ENCODE measurements at regions not wholly inside any gene's neighbourhood (a gene's known extent, or its start where the extent isn't known, plus 50 kb on each side); places are given as distances from the start of the nearest gene placed in this dataset.

- FAIRE-seq, result no peak
Measured at GRCh38 chr6:53744321-53744720, 50.5 kb upstream of the LRRC1 start.

DNA sequence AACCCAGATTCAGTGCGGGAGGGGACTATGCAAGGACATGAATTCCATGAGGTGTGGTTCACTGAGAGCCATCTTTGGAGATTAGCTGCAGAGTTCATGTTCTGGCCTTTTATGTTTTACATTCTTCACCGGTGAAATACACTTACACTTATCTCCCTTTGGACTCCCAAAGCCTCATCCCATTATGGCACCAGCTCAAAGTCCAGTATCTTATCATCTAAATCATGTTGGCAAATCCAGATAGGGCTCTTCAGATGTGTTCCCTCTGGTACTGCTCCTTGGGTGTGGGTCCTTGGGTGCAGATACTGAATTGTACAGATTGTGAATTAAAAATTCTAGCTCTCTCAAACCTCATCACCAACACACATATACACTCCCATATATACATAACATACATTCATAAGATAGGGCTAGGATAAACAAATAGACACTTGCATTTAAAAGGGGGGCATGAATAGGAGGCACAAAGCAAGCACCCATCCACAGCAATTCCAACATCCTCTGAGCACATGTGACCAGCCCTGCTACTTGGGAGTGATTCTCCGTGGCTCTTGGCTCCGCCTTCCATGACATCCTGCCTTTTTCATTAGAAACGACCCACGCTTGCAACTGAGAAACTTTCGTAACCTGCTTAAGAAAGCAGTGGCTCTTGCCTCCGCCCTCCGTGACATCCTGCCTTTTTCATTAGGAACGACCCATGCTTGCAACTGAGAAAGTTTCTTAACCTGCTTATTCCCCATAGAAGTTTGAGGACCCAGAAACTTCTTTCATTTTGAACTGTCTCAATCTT is 53.6 kb upstream of the LRRC1 start:
- no peak for FAIRE-seq

DNA sequence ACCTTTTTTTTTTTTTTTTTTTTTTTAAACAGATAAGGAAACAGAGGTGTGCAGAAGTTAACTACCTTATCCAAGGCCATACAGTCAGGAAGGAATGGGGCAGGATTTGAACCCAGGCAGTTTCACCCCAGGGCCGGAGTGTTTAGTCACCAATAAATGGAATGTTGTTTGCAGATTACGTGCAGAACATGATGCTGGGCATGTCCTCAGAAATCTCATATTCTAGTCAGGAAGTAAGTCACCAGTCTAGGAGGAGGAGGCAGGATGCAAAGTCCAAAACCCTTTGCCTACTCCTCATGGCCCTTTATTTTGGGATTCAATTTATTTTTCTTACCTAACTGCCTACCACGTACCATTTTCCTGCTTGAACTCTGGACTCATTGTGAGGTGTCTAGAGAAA is 57.1 kb upstream of the LRRC1 start:
- FAIRE-seq, result no peak

DNA sequence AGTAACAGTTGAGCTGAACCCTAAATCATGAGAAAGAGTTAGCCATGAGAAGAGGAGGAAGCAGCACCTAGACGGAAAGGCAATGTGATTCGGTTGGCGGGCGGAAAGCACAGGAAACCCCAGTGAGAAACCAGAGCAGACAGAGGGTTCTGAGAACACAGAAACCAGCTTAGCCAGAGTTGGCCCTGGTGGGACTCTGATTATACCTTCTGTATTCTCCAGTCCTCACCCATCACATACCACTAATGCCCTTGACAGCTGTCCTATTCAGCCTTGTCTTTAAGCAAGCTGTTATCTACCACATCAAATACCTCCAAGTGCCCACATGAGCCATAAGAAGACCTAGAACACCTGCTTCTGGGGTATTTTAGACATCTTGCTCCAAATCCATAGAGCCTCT is 58.9 kb upstream of the LRRC1 start:
- FAIRE-seq, result no peak

- no peak for FAIRE-seq
Measured at GRCh38 chr6:53734473-53735299, 60.1 kb upstream of the LRRC1 start.

- FAIRE-seq, result no peak
Measured at GRCh38 chr6:53731866-53732636, 62.8 kb upstream of the LRRC1 start.

DNA sequence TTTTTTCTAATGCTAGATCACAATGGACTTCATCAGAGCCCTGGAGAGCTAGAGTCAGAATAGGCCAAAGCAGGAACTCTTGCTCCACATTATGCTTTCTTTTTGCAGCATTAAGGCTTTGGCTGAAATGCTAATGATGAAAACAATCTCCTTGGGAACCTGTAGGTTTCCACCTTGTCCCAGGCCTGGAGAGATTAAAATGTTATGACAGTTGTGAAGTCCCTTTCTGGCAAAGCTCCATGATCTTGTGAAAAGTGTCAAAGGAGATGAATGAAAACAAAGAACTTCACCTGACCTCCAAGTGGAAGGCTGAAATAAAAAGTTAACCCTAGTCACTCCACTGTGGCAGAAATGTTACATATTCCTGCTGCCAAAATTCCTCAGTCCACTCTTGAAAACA is 64.0 kb upstream of the LRRC1 start:
- no peak for FAIRE-seq

DNA sequence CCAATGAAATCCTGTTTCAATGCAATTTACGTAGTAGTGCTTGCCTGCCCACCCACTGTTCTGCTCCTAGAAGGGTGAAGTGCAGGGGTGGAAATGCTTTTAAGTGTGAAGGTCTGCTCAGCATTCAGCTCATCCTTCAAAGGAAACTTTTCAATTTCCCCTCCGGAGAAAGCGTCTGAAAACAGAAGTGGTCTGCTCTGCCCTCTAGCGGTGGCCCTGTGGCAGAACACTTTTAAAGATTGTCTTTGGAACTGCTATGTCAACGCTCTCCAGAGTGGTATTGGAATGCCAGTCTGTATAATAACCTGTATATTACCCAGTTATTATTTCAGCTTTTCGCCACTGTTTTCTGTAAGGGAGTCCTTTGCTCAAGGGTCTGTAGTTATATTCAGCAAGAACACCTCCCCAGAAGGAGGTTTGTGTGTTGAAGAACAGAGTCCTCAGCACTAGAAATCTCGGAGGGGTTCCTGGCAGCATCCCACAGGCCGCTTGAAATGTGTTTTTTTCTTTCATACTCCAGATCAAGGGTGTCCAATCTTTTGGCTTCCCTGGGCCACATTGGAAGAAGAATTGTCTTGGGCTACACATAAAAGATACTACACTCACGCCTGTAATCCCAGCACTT is 63.1 kb upstream of the KLHL31 start:
- FAIRE-seq, result no peak

DNA sequence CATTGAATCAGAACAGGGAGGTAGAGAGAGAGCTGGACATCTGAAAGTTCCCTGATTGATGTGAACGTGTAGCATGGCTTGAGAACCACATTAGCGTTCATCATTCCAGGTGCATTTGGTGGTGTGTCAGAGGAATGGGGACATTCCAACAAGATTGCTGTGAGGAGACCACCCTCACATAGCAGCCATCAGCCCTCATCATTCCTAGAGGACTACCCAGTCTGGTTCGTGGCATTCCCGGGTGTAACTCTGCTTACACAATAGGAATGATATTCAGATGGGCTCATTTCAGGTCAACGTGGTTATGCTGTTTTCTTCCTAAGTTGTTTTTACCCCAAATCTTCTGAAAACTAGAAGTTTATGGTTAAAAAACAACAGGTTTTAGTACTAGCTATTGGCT is 62.2 kb upstream of the KLHL31 start:
- FAIRE-seq, result no peak

DNA sequence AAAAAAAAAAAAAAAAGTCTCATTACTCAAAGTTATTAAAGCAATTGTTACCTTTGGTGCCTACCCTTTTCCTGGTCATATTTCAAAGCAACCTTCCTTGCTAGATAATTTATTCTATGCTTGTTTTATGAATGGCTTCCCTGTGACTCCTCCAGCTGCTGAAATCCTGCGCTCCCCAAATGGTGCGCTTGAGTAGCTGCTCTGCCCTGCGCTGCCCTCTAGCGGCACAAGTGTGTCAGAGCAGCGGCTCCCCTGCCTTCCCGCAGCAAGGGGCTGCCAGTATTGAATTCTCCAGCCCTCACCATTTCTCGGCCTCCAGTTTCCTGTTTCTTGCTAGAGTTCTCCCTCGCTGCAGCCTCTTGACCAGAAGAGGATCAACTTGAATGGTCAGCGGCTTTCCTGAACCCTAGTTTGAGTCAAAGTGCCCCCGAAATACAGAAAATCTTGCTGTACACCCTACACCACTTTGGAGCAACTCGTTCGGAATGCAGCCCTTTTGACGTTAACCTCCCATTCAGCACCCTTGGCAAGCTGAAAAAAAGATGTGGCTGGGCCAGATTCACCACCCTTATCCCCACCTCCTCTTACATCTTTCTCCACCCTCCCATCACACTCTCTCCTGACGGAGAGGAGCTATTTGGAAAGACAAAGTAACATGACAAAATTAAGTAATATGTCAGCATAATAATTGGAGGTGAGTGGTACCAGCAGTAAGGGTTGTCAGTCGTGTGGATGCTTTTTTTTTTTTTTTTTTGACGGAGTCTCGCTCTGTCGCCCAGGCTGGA is 60.4 kb upstream of the KLHL31 start:
- FAIRE-seq, result no peak

DNA sequence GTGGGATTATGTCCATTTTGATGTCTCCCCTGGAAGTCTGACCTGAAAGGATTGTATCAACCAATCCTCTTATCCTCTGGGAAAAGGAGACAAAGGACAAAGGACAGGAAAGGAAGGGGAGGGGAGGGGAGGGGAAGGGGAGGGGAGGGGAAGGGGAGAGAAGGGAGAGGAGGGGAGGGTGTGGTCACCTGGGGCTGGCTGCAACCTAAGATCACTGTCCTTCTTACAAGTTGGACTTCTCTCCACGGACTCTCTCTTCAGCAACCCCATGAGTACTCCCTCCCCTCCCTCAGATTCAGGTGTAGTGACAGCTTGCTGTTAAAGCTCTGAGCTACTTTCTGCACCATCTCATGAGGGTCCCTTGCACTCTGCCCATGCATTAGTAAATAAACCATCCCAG is 58.9 kb upstream of the KLHL31 start:
- FAIRE-seq, result no peak

DNA sequence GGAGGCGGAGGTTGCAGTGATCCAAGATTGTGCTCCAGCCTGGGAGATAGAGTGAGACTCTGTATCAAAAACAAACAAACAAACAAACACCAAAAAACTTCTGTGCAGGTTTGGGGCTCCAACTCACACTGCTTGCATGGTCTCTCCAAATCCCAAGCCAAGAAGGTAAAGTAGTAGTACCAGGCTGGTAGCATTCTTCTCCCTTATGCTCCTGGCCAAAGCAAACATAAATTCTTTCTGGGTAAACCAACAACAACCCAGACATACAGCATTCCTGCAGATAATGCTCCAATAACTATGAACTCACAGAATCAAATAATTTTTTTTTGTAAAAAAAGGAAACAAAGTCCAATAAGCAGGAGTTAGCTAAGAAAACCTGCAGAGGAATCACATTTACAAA is 57.8 kb upstream of the KLHL31 start:
- FAIRE-seq, result no peak

GRCh38 chr6:53721766-53722165 is 56.2 kb upstream of the KLHL31 start:
- no peak for FAIRE-seq

DNA sequence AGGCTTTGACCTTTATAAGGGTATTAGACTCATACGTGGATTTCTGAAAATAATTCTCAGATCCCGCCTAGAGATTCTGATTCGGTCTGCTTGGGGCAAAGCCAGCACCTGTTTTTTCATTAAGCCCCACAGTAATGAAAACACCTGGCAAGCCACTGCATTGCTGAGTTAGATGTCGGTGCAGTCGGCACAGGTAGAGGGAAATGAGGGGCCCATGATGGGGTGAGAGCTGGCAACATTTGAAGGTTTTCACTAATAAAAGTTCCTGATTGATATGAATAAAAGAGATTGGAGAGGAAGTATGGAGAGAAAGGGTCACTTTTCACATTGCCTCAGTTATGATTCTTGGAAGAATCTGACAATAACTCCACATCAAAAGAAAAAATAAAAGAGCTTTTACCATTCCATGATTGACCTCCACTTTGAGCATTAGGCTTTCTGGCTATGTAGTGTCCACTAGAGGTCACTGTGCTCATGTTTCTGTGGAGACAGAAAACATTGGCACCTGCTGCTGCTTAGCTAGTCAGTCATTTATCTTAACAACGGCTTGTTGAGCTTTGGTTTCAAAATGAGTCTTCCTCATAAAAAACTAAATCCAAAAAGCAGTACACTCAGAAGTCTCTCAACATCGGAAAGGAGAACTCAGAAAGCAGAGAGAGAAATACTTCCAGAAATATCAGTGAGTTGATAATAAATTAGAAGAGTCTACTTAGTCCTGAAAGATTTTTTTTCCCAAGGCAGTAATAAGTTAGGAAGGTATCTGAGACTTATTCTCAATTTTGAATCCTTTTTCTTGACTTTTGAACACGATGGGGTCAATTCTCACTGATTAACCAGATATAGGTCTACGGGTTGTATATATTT is 53.3 kb upstream of the KLHL31 start:
- FAIRE-seq, result peak; percentile 98

GRCh38 chr6:53717566-53717965 is 52.0 kb upstream of the KLHL31 start:
- FAIRE-seq, result no peak

GRCh38 chr6:53715434-53715833 is 49.9 kb upstream of the KLHL31 start:
- no peak for FAIRE-seq
